T-cell (primary cell): ENCODE measurements at regions not wholly inside any gene's neighbourhood (a gene's known extent, or its start where the extent isn't known, plus 50 kb on each side); places are given as distances from the start of the nearest gene placed in this dataset.
A peak's percentile ranks its signal among the peaks of the same experiment; 100 is the strongest.
"Not testable (repeated sequence)": the region's sequence is repeated elsewhere in the genome, so short reads cannot be mapped to it uniquely, and the experiment has no call there.

Experiments used
- ATAC-seq, 4 experiments: fragments of 200-7000 bp in 3 of 4; fragments of 150-1000 bp in 1 of 4; cut with Tn5 transposase; replicated peaks in 1 of 4; 1 replicate in 3 of 4; 2 replicates in 1 of 4; pipeline ENCODE4 v1.10.0; 2021; ENCODE audit warnings: moderate library complexity in 3 of 4, mild to moderate bottlenecking in 2 of 4, moderate number of reproducible peaks in 1 of 4
- CTCF ChIA-PET, 2 donors: fragments of 300-600 bp; sonication (Branson Sonifier 250); formaldehyde crosslinking; loops; one replicate each; lab custom pipeline; 2022; ENCODE audit warnings: antibody characterized with exemption in 2 of 2; lab: Charles Lee
- POLR2A ChIA-PET, 2 donors: fragments of 300-600 bp; sonication (Branson Sonifier 250); formaldehyde crosslinking; loops; one replicate each; lab custom pipeline; 2022; ENCODE audit warnings: antibody characterized with exemption in 2 of 2; lab: Charles Lee
- DNase-seq, 35 experiments: peaks; one replicate each; pipeline versions ENCODE4 v3.0.0 to v3.0.0-alpha.2; 2013 to 2023
- H3K27ac ChIP-seq: one replicate; pipeline ENCODE4 v1.5.1; 2013; ENCODE audit warnings: low read length
- H3K27me3 ChIP-seq, 2 experiments: replicated peaks in 1 of 2; 1 replicate in 1 of 2; 2 replicates in 1 of 2; pipeline versions ENCODE4 v1.6.1 to v1.7.0; 2013; ENCODE audit warnings: low read length in 1 of 2, mixed read lengths in 1 of 2; ENCODE audit not compliant: control insufficient read depth in 2 of 2, insufficient read depth in 2 of 2; ENCODE audit errors: extremely low read depth in 1 of 2
- H3K36me3 ChIP-seq, 2 donors: 1 replicate in 1 of 2; 2 replicates in 1 of 2; pipeline versions ENCODE4 v1.6.1 to v1.7.0; 2013; ENCODE audit warnings: low read length in 1 of 2; ENCODE audit not compliant: control insufficient read depth in 2 of 2, insufficient read depth in 1 of 2; ENCODE audit errors: extremely low read depth in 1 of 2
- H3K4me1 ChIP-seq, 2 experiments: 1 replicate in 1 of 2; 2 replicates in 1 of 2; pipeline versions ENCODE4 v1.6.1 to v1.7.0; 2013; ENCODE audit warnings: low read length in 2 of 2, mixed read lengths in 1 of 2; ENCODE audit not compliant: insufficient read depth in 2 of 2, control insufficient read depth in 1 of 2; ENCODE audit errors: extremely low read depth in 1 of 2
- H3K4me3 ChIP-seq, 2 donors: 1 replicate in 1 of 2; 2 replicates in 1 of 2; pipeline versions ENCODE4 v1.5.1 to v1.7.0; 2013; ENCODE audit warnings: mild to moderate bottlenecking in 2 of 2, low read length in 1 of 2, moderate library complexity in 1 of 2; ENCODE audit not compliant: control insufficient read depth in 1 of 2; ENCODE audit errors: extremely low read depth in 1 of 2
- H3K9me3 ChIP-seq: 2 replicates; pipeline ENCODE4 v1.7.0; 2013
- H3K27ac Mint-ChIP-seq, 2 donors: one replicate each; pipeline ENCODE4 v1.8.0; 2020 to 2021; ENCODE audit warnings: mild to moderate bottlenecking in 2 of 2, mixed read lengths in 2 of 2
- H3K27me3 Mint-ChIP-seq, 2 donors: one replicate each; pipeline ENCODE4 v1.8.0; 2021 to 2022; ENCODE audit warnings: mixed read lengths in 2 of 2
- H3K36me3 Mint-ChIP-seq: one replicate; pipeline ENCODE4 v1.8.0; 2021; ENCODE audit warnings: mixed read lengths
- H3K4me1 Mint-ChIP-seq, 3 donors: one replicate each; pipeline ENCODE4 v1.8.0; 2020 to 2022; ENCODE audit warnings: mixed read lengths in 3 of 3, mild to moderate bottlenecking in 1 of 3
- H3K4me3 Mint-ChIP-seq, 3 donors: one replicate each; pipeline ENCODE4 v1.8.0; 2020 to 2022; ENCODE audit warnings: mild to moderate bottlenecking in 3 of 3, mixed read lengths in 3 of 3, moderate library complexity in 3 of 3
- H3K9me3 Mint-ChIP-seq, 3 donors: one replicate each; pipeline ENCODE4 v1.8.0; 2020 to 2022; ENCODE audit warnings: mixed read lengths in 3 of 3
- WGBS: methylation state at CpG from one replicate; pipeline ENCODE4 v1.1.5; 2013; ENCODE audit warnings: missing lambda C conversion rate; ENCODE audit not compliant: insufficient coverage; 5-methylcytosine and 5-hydroxymethylcytosine counted together

GRCh38 chr3:8356066-8356465, 145.6 kb upstream of the LMCD1 start:
- ChIA-PET POLR2A (interaction anchor here in 1 of 2 donors (0.5 kb wide), 1 partner anchor 1906 kb away, joined by 7 read pairs; no protein-coding TSS in a partner anchor), CTCF (interaction anchor here in 1 of 2 donors (2.8 kb wide), 1 partner anchor 31 kb away, joined by 13 read pairs; no protein-coding TSS in a partner anchor)
- Mint-ChIP-seq H3K27ac (peak overlapping the region; percentile 96 to 97), H3K4me1 (peaks cover 44 to 72% (median 69%) of the 10 kb centered on the region in 3 donors), H3K9me3 (peaks cover 14 to 29% (median 21%) of the 10 kb centered on the region in 3 donors), H3K4me3 (peak overlapping the region in 1 of 3 donors; percentile 68), H3K36me3 (peaks cover 28% of the 10 kb centered on the region)
- H3K4me1 ChIP-seq = peaks cover 16 to 43% of the 10 kb centered on the region in 2 experiments
- not testable (repeated sequence) for H3K27me3 ChIP-seq, H3K4me3 ChIP-seq, DNase-seq, ATAC-seq, H3K9me3 ChIP-seq, H3K27me3 Mint-ChIP-seq, H3K36me3 ChIP-seq
- peak overlapping the region; percentile 98 for H3K27ac ChIP-seq

GRCh38 chr3:8357859-8358258, 143.8 kb upstream of the LMCD1 start:
- H3K27me3 Mint-ChIP-seq = no peaks in the 10 kb centered on the region
- WGBS = 100% methylated on average over 2 of the region's 7 CpGs
- DNase-seq (no peak), ATAC-seq (no peak)
- peak overlapping the region; percentile 96 to 97 for H3K27ac Mint-ChIP-seq
- no peaks in the 10 kb centered on the region for H3K36me3 ChIP-seq
- H3K9me3 ChIP-seq = no peaks in the 10 kb centered on the region
- H3K9me3 Mint-ChIP-seq = peaks cover 14 to 38% (median 21%) of the 10 kb centered on the region in 3 donors
- H3K36me3 Mint-ChIP-seq = peaks cover 28% of the 10 kb centered on the region
- ChIA-PET CTCF (interaction anchor here in 1 of 2 donors (1.4 to 2.8 kb wide), 3 partner anchors 33 to 59 kb away, joined by 4 to 13 read pairs (median 9); no protein-coding TSS in a partner anchor), POLR2A (interaction anchor here (0.6 to 1.2 kb wide), 2 partner anchors 14 to 30 kb away, joined by 3 to 4 read pairs; no protein-coding TSS in a partner anchor)
- H3K4me1 ChIP-seq = peaks cover 16 to 38% of the 10 kb centered on the region in 2 experiments
- no peak overlapping the region for H3K4me3 ChIP-seq
- peaks cover 45 to 67% (median 65%) of the 10 kb centered on the region in 3 donors for H3K4me1 Mint-ChIP-seq
- peak overlapping the region; percentile 98 for H3K27ac ChIP-seq
- H3K27me3 ChIP-seq = no peaks in the 10 kb centered on the region
- peak overlapping the region in 2 of 3 donors; percentile 34 to 68 for H3K4me3 Mint-ChIP-seq

GRCh38 chr3:8359133-8359532, 142.5 kb upstream of the LMCD1 start:
- no CpG with 5 or more reads among the region's 1 CpG for WGBS
- POLR2A ChIA-PET = no interaction called here
- H3K4me1 Mint-ChIP-seq = peaks cover 48 to 61% (median 59%) of the 10 kb centered on the region in 3 donors

GRCh38 chr3:8363200-8363599, 138.4 kb upstream of the LMCD1 start:
- H3K9me3 ChIP-seq = no peaks in the 10 kb centered on the region
- Mint-ChIP-seq H3K27me3 (peaks cover 0 to 6% of the 10 kb centered on the region in 2 donors), H3K27ac (no peak overlapping the region), H3K4me1 (peaks cover 21 to 25% (median 21%) of the 10 kb centered on the region in 3 donors), H3K9me3 (peaks cover 8 to 35% (median 17%) of the 10 kb centered on the region in 3 donors), H3K4me3 (no peak overlapping the region), H3K36me3 (peaks cover 18% of the 10 kb centered on the region)
- H3K36me3 ChIP-seq = no peaks in the 10 kb centered on the region
- ChIA-PET CTCF (no interaction called here), POLR2A (no interaction called here)
- no peak overlapping the region for H3K4me3 ChIP-seq
- no peaks in the 10 kb centered on the region for H3K27me3 ChIP-seq
- DNase-seq = no peak
- H3K27ac ChIP-seq = no peak overlapping the region
- peaks cover 0 to 5% of the 10 kb centered on the region in 2 experiments for H3K4me1 ChIP-seq
- no CpG with 5 or more reads among the region's 1 CpG for WGBS
- ATAC-seq = no peak

More at GRCh38 chr3:8359133-8359532, 142.5 kb upstream of the LMCD1 start:
- Histone ChIP-seq H3K27ac (no peak overlapping the region), H3K36me3 (no peaks in the 10 kb centered on the region), H3K27me3 (no peaks in the 10 kb centered on the region), H3K4me1 (peaks cover 16 to 35% of the 10 kb centered on the region in 2 experiments), H3K4me3 (no peak overlapping the region), H3K9me3 (no peaks in the 10 kb centered on the region)
- no peak overlapping the region for H3K4me3 Mint-ChIP-seq
- peaks cover 27% of the 10 kb centered on the region for H3K36me3 Mint-ChIP-seq
- H3K9me3 Mint-ChIP-seq = peaks cover 14 to 41% (median 21%) of the 10 kb centered on the region in 3 donors
- no peaks in the 10 kb centered on the region for H3K27me3 Mint-ChIP-seq
- H3K27ac Mint-ChIP-seq = peak overlapping the region in 1 of 2 donors; percentile 52
- no peak for ATAC-seq
- no peak for DNase-seq
- CTCF ChIA-PET = interaction anchor here in 1 of 2 donors (1.6 kb wide), 1 partner anchor 57 kb away, joined by 4 read pairs; no protein-coding TSS in a partner anchor

GRCh38 chr3:8365541-8365940, 136.1 kb upstream of the LMCD1 start:
- peaks cover 7% of the 10 kb centered on the region for H3K36me3 Mint-ChIP-seq
- H3K4me3 Mint-ChIP-seq = no peak overlapping the region
- ATAC-seq (no peak), DNase-seq (no peak)
- Histone ChIP-seq H3K4me1 (no peaks in the 10 kb centered on the region), H3K9me3 (no peaks in the 10 kb centered on the region), H3K27me3 (no peaks in the 10 kb centered on the region), H3K36me3 (no peaks in the 10 kb centered on the region), H3K27ac (no peak overlapping the region), H3K4me3 (no peak overlapping the region)
- ChIA-PET POLR2A (interaction anchor here in 1 of 2 donors (0.6 kb wide), 1 partner anchor 149 kb away, joined by 8 read pairs; no protein-coding TSS in a partner anchor), CTCF (interaction anchor here in 1 of 2 donors (0.7 kb wide), 1 partner anchor 52 kb away, joined by 4 read pairs; no protein-coding TSS in a partner anchor)
- no CpG with 5 or more reads among the region's 5 CpGs for WGBS
- peaks cover 2 to 10% (median 6%) of the 10 kb centered on the region in 3 donors for H3K4me1 Mint-ChIP-seq
- peaks cover 4 to 6% of the 10 kb centered on the region in 2 donors for H3K27me3 Mint-ChIP-seq
- H3K27ac Mint-ChIP-seq = no peak overlapping the region
- H3K9me3 Mint-ChIP-seq = peaks cover 4 to 17% (median 5%) of the 10 kb centered on the region in 3 donors

GRCh38 chr3:8366219-8366810, 135.3 kb upstream of the LMCD1 start:
- H3K4me3 Mint-ChIP-seq = no peak overlapping the region
- DNase-seq (no peak), ATAC-seq (no peak)
- H3K36me3 Mint-ChIP-seq = peaks cover 3% of the 10 kb centered on the region
- no peak overlapping the region for H3K27ac Mint-ChIP-seq
- H3K4me1 Mint-ChIP-seq = peaks cover 0 to 10% (median 8%) of the 10 kb centered on the region in 3 donors
- H3K4me1 ChIP-seq = no peaks in the 10 kb centered on the region
- CTCF ChIA-PET = no interaction called here
- peaks cover 4 to 6% of the 10 kb centered on the region in 2 donors for H3K27me3 Mint-ChIP-seq
- H3K4me3 ChIP-seq = no peak overlapping the region
- H3K27ac ChIP-seq = no peak overlapping the region
- no peaks in the 10 kb centered on the region for H3K27me3 ChIP-seq
- WGBS = 83% methylated on average over 1 of the region's 1 CpG
- H3K9me3 ChIP-seq = no peaks in the 10 kb centered on the region
- POLR2A ChIA-PET = no interaction called here
- no peaks in the 10 kb centered on the region for H3K36me3 ChIP-seq
- H3K9me3 Mint-ChIP-seq = peaks cover 0 to 10% (median 0%) of the 10 kb centered on the region in 3 donors
